GM23248 (cell line): ENCODE measurements at regions not wholly inside any gene's neighbourhood (a gene's known extent, or its start where the extent isn't known, plus 50 kb on each side); places are given as distances from the start of the nearest gene placed in this dataset.

Experiments used
- DNase-seq: peaks from one replicate; pipeline ENCODE4 v3.0.0-alpha.2; 2015
- H2AFZ ChIP-seq: fragments of 200-600 bp; sonication (generic); 2 replicates; pipeline ENCODE4 v1.6.1; 2016; ENCODE audit warnings: antibody characterized with exemption
- H3F3A ChIP-seq: fragments of 200-600 bp; sonication (generic); 2 replicates; pipeline ENCODE4 v1.6.1; 2016; ENCODE audit warnings: mild to moderate bottlenecking, antibody characterized with exemption, mixed run types; ENCODE audit not compliant: insufficient read depth
- H3K27ac ChIP-seq: fragments of 200-600 bp; sonication (generic); 2 replicates; pipeline ENCODE4 v1.5.1; 2016; ENCODE audit warnings: mild to moderate bottlenecking
- H3K27me3 ChIP-seq: fragments of 200-600 bp; sonication (generic); replicated peaks from 2 replicates; pipeline ENCODE4 v1.6.1; 2016; ENCODE audit warnings: mild to moderate bottlenecking; ENCODE audit not compliant: insufficient read depth
- H3K36me3 ChIP-seq: fragments of 200-600 bp; sonication (generic); 2 replicates; pipeline ENCODE4 v1.6.1; 2016; ENCODE audit warnings: low read depth, mild to moderate bottlenecking
- H3K4me1 ChIP-seq: fragments of 200-600 bp; sonication (generic); 2 replicates; pipeline ENCODE4 v1.6.1; 2016; ENCODE audit warnings: mild to moderate bottlenecking; ENCODE audit not compliant: insufficient read depth
- H3K4me2 ChIP-seq: fragments of 200-600 bp; sonication (generic); one replicate; pipeline ENCODE4 v1.6.1; 2016; ENCODE audit warnings: mild to moderate bottlenecking; ENCODE audit not compliant: unreplicated experiment
- H3K4me3 ChIP-seq: fragments of 200-600 bp; sonication (generic); 2 replicates; pipeline ENCODE4 v1.5.1; 2016; ENCODE audit warnings: mild to moderate bottlenecking
- H3K79me2 ChIP-seq: fragments of 200-600 bp; sonication (generic); 2 replicates; pipeline ENCODE4 v1.6.1; 2016; ENCODE audit warnings: mild to moderate bottlenecking; ENCODE audit not compliant: insufficient read depth
- H3K9ac ChIP-seq: fragments of 200-600 bp; sonication (generic); 2 replicates; pipeline ENCODE4 v1.6.1; 2016; ENCODE audit warnings: mild to moderate bottlenecking
- H3K9me2 ChIP-seq: fragments of 200-600 bp; sonication (generic); 2 replicates; pipeline ENCODE4 v1.6.1; 2016; ENCODE audit warnings: mixed run types, mild to moderate bottlenecking, moderate library complexity; ENCODE audit not compliant: insufficient read depth
- H3K9me3 ChIP-seq: fragments of 200-600 bp; sonication (generic); one replicate; pipeline ENCODE4 v1.6.1; 2017; ENCODE audit warnings: low read depth
- H4K20me1 ChIP-seq: fragments of 200-600 bp; sonication (generic); 2 replicates; pipeline ENCODE4 v1.6.0; 2016; ENCODE audit not compliant: insufficient read depth
- EZH2 ChIP-seq: fragments of 200-600 bp; sonication (generic); IDR thresholded peaks from 2 replicates; pipeline ENCODE4 v1.6.1; 2018; ENCODE audit warnings: antibody characterized with exemption, mild to moderate bottlenecking; ENCODE audit not compliant: insufficient read depth, poor library complexity, severe bottlenecking
- EZH2phosphoT487 ChIP-seq: fragments of 200-600 bp; sonication (generic); IDR thresholded peaks from 2 replicates; pipeline ENCODE4 v1.6.1; 2018; ENCODE audit warnings: antibody characterized with exemption, moderate library complexity, mild to moderate bottlenecking, low read depth; ENCODE audit not compliant: insufficient read depth
- WGBS, 2 experiments: methylation state at CpG; one replicate each; pipeline ENCODE4 v1.1.6; 2015 to 2017; ENCODE audit warnings: low lambda C conversion rate in 2 of 2, low coverage in 1 of 2; ENCODE audit errors: missing lambda C conversion rate in 2 of 2; 5-methylcytosine and 5-hydroxymethylcytosine counted together
- in situ Hi-C: fragments of 300-500 bp; cut with MboI; formaldehyde crosslinking; loops from 2 replicates; pipeline ENCODE4 v1.15.0; 2020

DNA sequence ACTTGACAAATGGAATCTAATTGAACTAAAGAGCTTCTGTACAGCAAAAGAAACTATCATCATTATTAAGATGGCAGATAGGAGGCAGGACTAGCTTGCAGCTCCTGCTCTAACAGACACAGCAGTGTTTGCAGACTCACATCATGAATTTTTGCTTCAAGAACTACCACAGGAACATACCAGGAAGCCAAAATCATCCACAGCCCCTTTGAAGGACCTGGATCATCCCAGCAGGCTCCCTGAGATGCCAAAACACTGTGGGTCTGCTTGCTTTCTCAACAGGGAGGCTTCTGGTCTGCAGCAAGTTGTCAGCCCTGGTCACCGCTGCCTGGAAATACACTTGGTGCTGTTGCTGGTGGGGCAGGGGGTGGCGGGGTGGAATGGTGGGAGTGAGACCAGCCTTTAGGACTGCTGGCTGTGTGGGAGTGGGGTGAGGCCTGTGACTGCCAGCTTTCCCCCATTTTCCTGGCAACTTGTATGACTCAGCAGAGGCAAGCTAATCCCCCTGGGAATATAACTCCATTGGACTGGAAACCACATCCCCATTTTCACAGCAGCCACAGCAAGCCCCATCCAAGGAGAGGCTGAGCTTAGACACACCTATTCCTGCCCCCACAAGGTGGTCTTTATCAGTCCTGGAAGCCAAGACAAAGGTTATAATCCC, 533.8 kb upstream of the CYLC2 start:
- Histone ChIP-seq H3K9ac (no peak overlapping the region), H3K4me1 (no peaks in the 10 kb centered on the region), H3K27me3 (no peaks in the 10 kb centered on the region), H3K27ac (no peak overlapping the region), H3F3A (no peaks in the 10 kb centered on the region), H4K20me1 (no peaks in the 10 kb centered on the region), H3K9me2 (no peaks in the 10 kb centered on the region), H3K79me2 (no peaks in the 10 kb centered on the region), H3K9me3 (no peaks in the 10 kb centered on the region), H3K4me2 (no peak overlapping the region), H2AFZ (no peak overlapping the region), H3K36me3 (no peaks in the 10 kb centered on the region), H3K4me3 (no peak overlapping the region)
- no peak for DNase-seq
- 28 to 36% methylated on average over 2 of the region's 2 CpGs for WGBS, 2 experiments
- in situ Hi-C loops: no loop called here
- no peak for TF ChIP-seq EZH2phosphoT487
- no peak for TF ChIP-seq EZH2

DNA sequence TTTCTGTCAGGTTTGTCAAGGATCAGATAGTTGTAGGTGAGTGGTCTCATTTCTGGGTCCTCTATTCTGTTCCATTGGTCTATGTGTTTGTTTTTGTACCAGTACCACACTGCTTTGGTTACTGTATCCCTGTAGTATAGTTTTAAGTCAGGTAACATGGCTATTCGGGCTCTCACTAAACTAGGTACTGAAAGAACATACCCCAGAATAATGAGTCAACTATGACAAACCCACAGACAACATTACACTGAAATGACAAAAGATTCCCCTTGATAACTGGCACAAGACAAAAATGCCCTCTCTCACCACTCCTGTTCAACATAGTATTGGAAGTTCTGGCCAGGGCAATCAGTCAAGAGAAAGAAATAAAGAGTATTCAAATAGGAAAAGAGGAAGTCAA, 535.3 kb upstream of the CYLC2 start:
- no peaks in the 10 kb centered on the region for H4K20me1 ChIP-seq
- H3F3A ChIP-seq: no peaks in the 10 kb centered on the region
- WGBS, 2 experiments: 12 to 22% methylated on average over 1 of the region's 1 CpG
- TF ChIP-seq EZH2 (no peak), EZH2phosphoT487 (no peak)
- no peaks in the 10 kb centered on the region for H3K27me3 ChIP-seq
- H3K9me2 ChIP-seq: no peaks in the 10 kb centered on the region
- no peaks in the 10 kb centered on the region for H3K36me3 ChIP-seq
- H2AFZ ChIP-seq: no peak overlapping the region
- H3K4me3 ChIP-seq: no peak overlapping the region
- in situ Hi-C loops: no loop called here
- DNase-seq: no peak
- H3K9me3 ChIP-seq: no peaks in the 10 kb centered on the region
- no peaks in the 10 kb centered on the region for H3K79me2 ChIP-seq
- H3K4me2 ChIP-seq: no peak overlapping the region
- no peak overlapping the region for H3K9ac ChIP-seq
- H3K4me1 ChIP-seq: no peaks in the 10 kb centered on the region
- H3K27ac ChIP-seq: no peak overlapping the region

DNA sequence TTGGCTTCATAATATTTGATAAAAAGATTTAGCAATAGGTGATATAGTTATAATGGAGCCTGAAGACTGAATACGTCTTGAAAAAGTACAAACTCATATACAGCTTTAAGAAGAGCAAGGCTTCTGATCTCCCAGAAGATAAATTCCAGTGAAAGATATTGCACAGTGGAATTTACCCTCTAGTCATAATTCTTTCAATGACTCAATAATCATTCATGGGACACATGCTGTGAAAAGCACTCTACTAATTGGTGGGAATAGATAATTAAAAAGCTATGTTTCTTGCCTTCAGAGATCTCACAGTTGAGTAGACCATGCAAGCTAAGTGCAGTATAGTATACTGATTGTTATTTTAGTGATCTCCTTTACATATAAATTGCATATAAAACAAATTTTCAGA, 538.6 kb upstream of the CYLC2 start:
- WGBS, 2 experiments: 12 to 17% methylated on average over 1 of the region's 1 CpG
- Histone ChIP-seq H3K79me2 (no peaks in the 10 kb centered on the region), H3F3A (no peaks in the 10 kb centered on the region), H3K9ac (no peak overlapping the region), H2AFZ (no peak overlapping the region), H3K4me1 (no peaks in the 10 kb centered on the region), H3K36me3 (no peaks in the 10 kb centered on the region), H4K20me1 (no peaks in the 10 kb centered on the region), H3K9me2 (no peaks in the 10 kb centered on the region), H3K27me3 (no peaks in the 10 kb centered on the region), H3K4me2 (no peak overlapping the region), H3K27ac (no peak overlapping the region), H3K4me3 (no peak overlapping the region), H3K9me3 (no peaks in the 10 kb centered on the region)
- TF ChIP-seq EZH2phosphoT487: no peak
- TF ChIP-seq EZH2: no peak
- no peak for DNase-seq
- in situ Hi-C loops: no loop called here

DNA sequence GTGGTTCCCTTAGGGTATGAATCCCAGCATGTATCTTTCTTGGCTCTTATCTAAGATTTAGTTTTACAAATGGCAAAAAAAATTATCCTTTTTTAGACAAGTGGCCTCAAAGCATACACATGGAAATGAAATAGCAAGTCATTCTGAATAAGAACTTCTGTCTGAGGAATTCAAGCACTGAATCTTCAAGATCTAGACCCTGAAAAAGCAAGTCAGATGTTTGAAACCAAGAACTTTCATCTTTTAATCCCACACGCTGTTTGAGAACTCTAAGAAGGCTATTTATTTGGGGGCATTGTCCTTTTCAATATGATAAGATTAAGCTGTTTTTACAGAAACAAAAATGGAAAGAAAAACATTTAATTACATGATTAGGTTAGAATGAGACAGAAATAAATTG, 549.2 kb upstream of the CYLC2 start:
- H2AFZ ChIP-seq: no peak overlapping the region
- 13 to 24% methylated on average over 1 of the region's 1 CpG for WGBS, 2 experiments
- H3K9ac ChIP-seq: no peak overlapping the region
- H3K79me2 ChIP-seq: no peaks in the 10 kb centered on the region
- H3F3A ChIP-seq: no peaks in the 10 kb centered on the region
- no peak overlapping the region for H3K27ac ChIP-seq
- peaks cover 5% of the 10 kb centered on the region for H3K9me3 ChIP-seq
- H3K36me3 ChIP-seq: no peaks in the 10 kb centered on the region
- TF ChIP-seq EZH2phosphoT487 (no peak), EZH2 (no peak)
- no peak overlapping the region for H3K4me3 ChIP-seq
- no peaks in the 10 kb centered on the region for H4K20me1 ChIP-seq
- H3K4me1 ChIP-seq: no peaks in the 10 kb centered on the region
- in situ Hi-C loops: no loop called here
- H3K4me2 ChIP-seq: no peak overlapping the region
- H3K9me2 ChIP-seq: no peaks in the 10 kb centered on the region
- no peak for DNase-seq
- no peaks in the 10 kb centered on the region for H3K27me3 ChIP-seq
